ENCODE measurements at regions not wholly inside any gene's neighbourhood (a gene's known extent, or its start where the extent isn't known, plus 50 kb on each side); places are given as distances from the start of the nearest gene placed in this dataset.
"Not testable (repeated sequence)": the region's sequence is repeated elsewhere in the genome, so short reads cannot be mapped to it uniquely, and the experiment has no call there.

- H3K36me3 ChIP-seq = no peaks in the 10 kb centered on the region
- peak overlapping the region; percentile 39 for H3K27ac ChIP-seq
- H3K4me1 ChIP-seq = no peaks in the 10 kb centered on the region
- H3K4me3 ChIP-seq = no peak overlapping the region
- no peak for TF ChIP-seq CTCF (IDR thresholded peaks at IDR 0.05)
- no peaks in the 10 kb centered on the region for H3K9me3 ChIP-seq
- peak; percentile 13 for ATAC-seq
- DNase-seq = no peak
- intact Hi-C loops (cut with DNase I) = no loop called here
- H3K27me3 ChIP-seq = no peaks in the 10 kb centered on the region
These were observed 100.0 kb upstream of the PRKG2 start for GRCh38 chr4:81314897-81315470.

GRCh38 chr4:81314196-81314896 lies 99.3 kb upstream of the PRKG2 start:
- DNase-seq (no peak), ATAC-seq (peak; percentile 69)
- H3K27ac ChIP-seq = peak overlapping the region; percentile 39
- no peaks in the 10 kb centered on the region for H3K36me3 ChIP-seq
- H3K9me3 ChIP-seq = no peaks in the 10 kb centered on the region
- intact Hi-C loops (cut with DNase I) = no loop called here
- no peaks in the 10 kb centered on the region for H3K27me3 ChIP-seq
- H3K4me1 ChIP-seq = no peaks in the 10 kb centered on the region
- no peak for TF ChIP-seq CTCF (IDR thresholded peaks at IDR 0.05)
- no peak overlapping the region for H3K4me3 ChIP-seq

- Histone ChIP-seq H3K36me3 (no peaks in the 10 kb centered on the region), H3K4me3 (no peak overlapping the region), H3K27me3 (no peaks in the 10 kb centered on the region), H3K4me1 (no peaks in the 10 kb centered on the region), H3K9me3 (no peaks in the 10 kb centered on the region), H3K27ac (no peak overlapping the region)
- TF ChIP-seq CTCF (IDR thresholded peaks at IDR 0.05) = no peak
- intact Hi-C loops (cut with DNase I) = no loop called here
- no peak for DNase-seq
- ATAC-seq = no peak
These were observed 93.0 kb upstream of the PRKG2 start for GRCh38 chr4:81307991-81308390.

GRCh38 chr4:81304871-81305270 lies 89.8 kb upstream of the PRKG2 start:
- ATAC-seq (no peak), DNase-seq (no peak)
- Histone ChIP-seq H3K27ac (no peak overlapping the region), H3K27me3 (no peaks in the 10 kb centered on the region), H3K36me3 (no peaks in the 10 kb centered on the region), H3K4me3 (no peak overlapping the region), H3K4me1 (no peaks in the 10 kb centered on the region), H3K9me3 (no peaks in the 10 kb centered on the region)
- intact Hi-C loops (cut with DNase I) = no loop called here
- no peak for TF ChIP-seq CTCF (IDR thresholded peaks at IDR 0.05)

- ATAC-seq, H3K4me1 ChIP-seq: not testable (repeated sequence)
These were observed 85.3 kb upstream of the PRKG2 start for GRCh38 chr4:81300352-81300751.

GRCh38 chr4:81290813-81291212 lies 75.8 kb upstream of the PRKG2 start:
- no peak for ATAC-seq

More at GRCh38 chr4:81300352-81300751, 85.3 kb upstream of the PRKG2 start:
- H3K27me3 ChIP-seq; DNase-seq; H3K36me3 ChIP-seq; intact Hi-C loops (cut with DNase I); H3K4me3 ChIP-seq; H3K27ac ChIP-seq; H3K9me3 ChIP-seq: not testable (repeated sequence)

More at GRCh38 chr4:81290813-81291212, 75.8 kb upstream of the PRKG2 start:
- intact Hi-C loops (cut with DNase I) = no loop called here
- TF ChIP-seq CTCF (IDR thresholded peaks at IDR 0.05) = no peak
- no peak for DNase-seq
- H3K36me3 ChIP-seq = no peaks in the 10 kb centered on the region
- H3K4me1 ChIP-seq = no peaks in the 10 kb centered on the region
- no peaks in the 10 kb centered on the region for H3K9me3 ChIP-seq
- H3K27me3 ChIP-seq = no peaks in the 10 kb centered on the region
- no peak overlapping the region for H3K27ac ChIP-seq
- H3K4me3 ChIP-seq = no peak overlapping the region
